K562 (cell line): ENCODE measurements at regions not wholly inside any gene's neighbourhood (a gene's known extent, or its start where the extent isn't known, plus 50 kb on each side); places are given as distances from the start of the nearest gene placed in this dataset.

Experiments
- ATAC-seq: fragments of 200-7000 bp; cut with Tn5 transposase; 3 replicates; pipeline ENCODE4 v1.9.1; 2020; ENCODE audit warnings: moderate library complexity
- BruUV-seq: library from RNA; stranded (reverse); fragments of 400-500 nt; replicated peaks from 2 replicates; lab custom pipeline; 2021; lab: Mats Ljungman, UMichigan
- CTCF ChIA-PET: fragments of 300-600 bp; formaldehyde crosslinking; extraction: SDS; loops from one replicate; lab custom pipeline; 2021; ENCODE audit warnings: low intra/inter-chr PET ratio; lab: Yijun Ruan, JAX
- POLR2A ChIA-PET: fragments of 300-600, 350-650 bp; sonication (Branson Sonifier 250); formaldehyde crosslinking; extraction: SDS; loops from one replicate; lab custom pipeline; 2021; ENCODE audit warnings: antibody characterized with exemption, inconsistent platforms; lab: Yijun Ruan, JAX
- DNase-seq, 4 experiments: peaks; one replicate each; pipeline versions ENCODE4 v3.0.0 to v3.0.0-alpha.2; 2011 to 2018; ENCODE audit warnings: low spot score in 3 of 4, mixed read lengths in 3 of 4; ENCODE audit errors: extremely low read depth in 1 of 4
- FAIRE-seq: peaks from 2 replicates; lab custom pipeline; 2011; peaks lifted over from hg19 to GRCh38; lab: Jason Lieb, UNC
- H2AFZ ChIP-seq: 2 replicates; pipeline ENCODE4 v1.6.0; 2011; ENCODE audit warnings: low read depth, low read length, control low read depth, inconsistent platforms
- H3K27ac ChIP-seq: fragments of 200-600 bp; 3 replicates; pipeline ENCODE4 v1.8.0; 2011; ENCODE audit warnings: low read depth, mild to moderate bottlenecking, control low read depth, inconsistent platforms, low read length, moderate library complexity, mixed read lengths; ENCODE audit errors: extremely low read depth
- H3K27me3 ChIP-seq, 2 experiments: fragments of 300-600 bp in 1 of 2; 2 replicates in 1 of 2; 3 replicates in 1 of 2; pipeline versions ENCODE4 v1.6.0 to v1.8.0; 2011; ENCODE audit warnings: inconsistent platforms in 2 of 2, low read length in 2 of 2, mild to moderate bottlenecking in 1 of 2, mixed read lengths in 1 of 2, moderate library complexity in 1 of 2; ENCODE audit not compliant: control insufficient read depth in 2 of 2, insufficient read depth in 2 of 2
- H3K36me3 ChIP-seq: fragments of 300-600 bp; 3 replicates; pipeline ENCODE4 v1.8.0; 2011; ENCODE audit warnings: mild to moderate bottlenecking, low read length, inconsistent platforms; ENCODE audit not compliant: control insufficient read depth, insufficient read depth
- H3K4me1 ChIP-seq, 2 experiments: fragments of 200-600 bp in 1 of 2; replicated peaks in 1 of 2; 2 replicates in 1 of 2; 3 replicates in 1 of 2; pipeline versions ENCODE4 v1.5.1 to v1.8.0; 2011; ENCODE audit warnings: inconsistent platforms in 2 of 2, low read length in 2 of 2, mild to moderate bottlenecking in 1 of 2, mixed read lengths in 1 of 2, moderate library complexity in 1 of 2; ENCODE audit not compliant: control insufficient read depth in 2 of 2, insufficient read depth in 2 of 2
- H3K4me2 ChIP-seq: 2 replicates; pipeline ENCODE4 v1.6.1; 2011; ENCODE audit warnings: low read length, control low read depth, inconsistent platforms, mixed read lengths; ENCODE audit not compliant: insufficient read depth
- H3K4me3 ChIP-seq: fragments of 200-600 bp; sonication (generic), shearing (Covaris generic); 2 replicates; pipeline ENCODE4 v1.5.1; 2016; ENCODE audit warnings: control low read depth, inconsistent platforms
- H3K79me2 ChIP-seq: fragments of 200-600 bp; 3 replicates; pipeline ENCODE4 v1.8.0; 2011; ENCODE audit warnings: low read length, inconsistent platforms; ENCODE audit not compliant: control insufficient read depth, insufficient read depth
- H3K9ac ChIP-seq, 2 experiments: 2 replicates each; pipeline versions ENCODE4 v1.6.0 to v1.6.1; 2011; ENCODE audit warnings: low read depth in 2 of 2, low read length in 2 of 2, control low read depth in 1 of 2, inconsistent platforms in 1 of 2, mild to moderate bottlenecking in 1 of 2, mixed read lengths in 1 of 2; ENCODE audit not compliant: insufficient read depth in 1 of 2
- H3K9me1 ChIP-seq: one replicate; pipeline ENCODE4 v1.6.0; 2011; ENCODE audit warnings: inconsistent platforms, mild to moderate bottlenecking, low read length, moderate library complexity; ENCODE audit not compliant: control insufficient read depth, insufficient read depth
- H3K9me3 ChIP-seq: replicated peaks from 2 replicates; pipeline ENCODE4 v1.5.1; 2011; ENCODE audit warnings: low read depth, low read length, inconsistent platforms; ENCODE audit not compliant: control insufficient read depth, insufficient read depth
- H4K20me1 ChIP-seq: replicated peaks from 2 replicates; pipeline ENCODE4 v1.6.1; 2011; ENCODE audit warnings: low read length, inconsistent platforms, mixed read lengths; ENCODE audit not compliant: control insufficient read depth, insufficient read depth
- COPS2 ChIP-seq: fragments of 450-650 bp; conservative IDR thresholded peaks from 2 replicates; pipeline ENCODE4 v1.6.1; 2016; ENCODE audit warnings: mild to moderate bottlenecking, moderate library complexity
- CREB1 ChIP-seq, 2 experiments: sonication (generic) in 1 of 2; formaldehyde crosslinking in 1 of 2; IDR thresholded peaks; 2 replicates each; pipeline versions ENCODE4 v1.6.1 to v1.8.0; 2012 to 2022; ENCODE audit warnings: inconsistent platforms in 1 of 2, mild to moderate bottlenecking in 1 of 2, missing genetic modification reagents in 1 of 2, moderate library complexity in 1 of 2
- CSDE1 ChIP-seq, 2 experiments: fragments of 450-650 bp; IDR thresholded peaks; 2 replicates each; pipeline ENCODE4 v1.6.1; 2016; ENCODE audit warnings: mild to moderate bottlenecking in 1 of 2
- ELF2 ChIP-seq: fragments of 250-450 bp; sonication (Bioruptor Pico); IDR thresholded peaks from 2 replicates; pipeline ENCODE4 v1.5.0; 2021; ENCODE audit warnings: mild to moderate bottlenecking
- EWSR1 ChIP-seq: fragments of 450-650 bp; IDR thresholded peaks from 2 replicates; pipeline ENCODE4 v1.6.1; 2018; ENCODE audit warnings: borderline replicate concordance, mild to moderate bottlenecking, low read depth, moderate library complexity; ENCODE audit not compliant: partially characterized antibody
- EZH2 ChIP-seq: IDR thresholded peaks from 2 replicates; pipeline ENCODE4 v1.6.1; 2012; ENCODE audit warnings: low read depth, mild to moderate bottlenecking, inconsistent platforms, low read length, borderline replicate concordance
- HMG20B ChIP-seq: fragments of 250-450 bp; sonication (Bioruptor Pico); IDR thresholded peaks from 2 replicates; pipeline ENCODE4 v1.5.0; 2021; ENCODE audit warnings: mild to moderate bottlenecking
- JUND ChIP-seq, 2 experiments: IDR thresholded peaks; 2 replicates in 1 of 2; 3 replicates in 1 of 2; pipeline ENCODE4 v1.6.1; 2011; ENCODE audit warnings: borderline replicate concordance in 2 of 2, low read depth in 2 of 2, low read length in 2 of 2, improper control_type of control experiment in 1 of 2, missing biosample characterization in 1 of 2, missing genetic modification characterization in 1 of 2, missing genetic modification reagents in 1 of 2
- KHSRP ChIP-seq: fragments of 450-650 bp; IDR thresholded peaks from 2 replicates; pipeline ENCODE4 v1.6.1; 2017
- MAFG ChIP-seq: fragments of 450-650 bp; conservative IDR thresholded peaks from 2 replicates; pipeline ENCODE4 v1.6.1; 2016; ENCODE audit warnings: missing genetic modification characterization, missing compliant biosample characterization
- SMARCE1 ChIP-seq: fragments of 450-650 bp; IDR thresholded peaks from 2 replicates; pipeline ENCODE4 v1.7.1; 2016; ENCODE audit warnings: mild to moderate bottlenecking
- SREBF2 ChIP-seq: sonication (generic); formaldehyde crosslinking; IDR thresholded peaks from 2 replicates; pipeline ENCODE4 v1.4.0; 2020; ENCODE audit warnings: mild to moderate bottlenecking, missing genetic modification reagents
- TAF15 ChIP-seq: fragments of 200-400 bp; formaldehyde crosslinking; IDR thresholded peaks from 2 replicates; pipeline ENCODE4 v1.6.1; 2017; ENCODE audit warnings: mild to moderate bottlenecking, low read depth, low read length, moderate library complexity
- UBTF ChIP-seq, 2 experiments: IDR thresholded peaks; 2 replicates each; pipeline ENCODE4 v1.6.1; 2012; ENCODE audit warnings: improper control_type of control experiment in 2 of 2, low read depth in 2 of 2, low read length in 2 of 2, borderline replicate concordance in 1 of 2
- ZFX ChIP-seq: sonication (generic); formaldehyde crosslinking; IDR thresholded peaks from 2 replicates; pipeline ENCODE4 v1.8.0; 2022; ENCODE audit warnings: mild to moderate bottlenecking, missing genetic modification reagents, moderate library complexity
- ZZZ3 ChIP-seq: fragments of 450-650 bp; IDR thresholded peaks from 2 replicates; pipeline ENCODE4 v1.6.1; 2016; ENCODE audit warnings: antibody characterized with exemption, mild to moderate bottlenecking, moderate library complexity
- WGBS: fragments of 100-300 bp; shearing (Covaris generic); methylation state at CpG from one replicate; pipeline ENCODE4 v1.1.6; 2016; ENCODE audit warnings: low coverage, mixed read lengths; ENCODE audit not compliant: insufficient coverage; ENCODE audit errors: missing lambda C conversion rate; 5-methylcytosine and 5-hydroxymethylcytosine counted together
- in situ Hi-C: fragments of 300-500 bp; cut with MboI; formaldehyde crosslinking; loops from 4 replicates; pipeline ENCODE4 v1.15.0; 2018; ENCODE audit warnings: inconsistent platforms, mixed read lengths
- intact Hi-C: fragments of 100-400 bp; cut with micrococcal nuclease; formaldehyde crosslinking; loops from 2 replicates; pipeline ENCODE4 v1.14.2; 2022
- TF ChIP-seq, protein P1 (sequence below): sonication (generic); formaldehyde crosslinking; IDR thresholded peaks from 2 replicates; pipeline ENCODE4 v1.8.1; 2023; ENCODE audit warnings: mild to moderate bottlenecking, missing genetic modification reagents
- TF ChIP-seq, protein P2 (sequence below): sonication (generic); formaldehyde crosslinking; IDR thresholded peaks from 2 replicates; pipeline ENCODE4 v1.8.0; 2022; ENCODE audit warnings: mild to moderate bottlenecking, missing genetic modification reagents

DNA sequence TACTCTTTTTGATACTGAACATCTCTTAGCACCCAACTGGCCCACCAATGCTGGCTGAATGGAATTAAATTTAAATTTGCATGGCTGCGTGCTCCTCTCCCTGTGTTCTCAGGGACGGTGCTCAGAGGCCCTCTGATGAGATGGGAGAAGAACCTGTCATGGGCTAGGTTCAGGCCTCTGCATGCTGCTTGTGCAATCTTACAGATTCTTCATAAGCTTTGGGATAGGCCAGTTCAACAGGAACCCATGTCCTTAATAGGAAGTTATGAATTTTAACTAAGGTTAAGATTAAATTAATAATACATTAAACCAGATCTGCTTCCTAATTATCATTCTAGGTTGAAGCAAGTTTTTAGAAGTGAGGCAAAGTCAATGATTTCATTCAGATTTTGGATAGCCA, 119.7 kb upstream of the LRIG3 start (continued):
- TF ChIP-seq, protein P1, sequence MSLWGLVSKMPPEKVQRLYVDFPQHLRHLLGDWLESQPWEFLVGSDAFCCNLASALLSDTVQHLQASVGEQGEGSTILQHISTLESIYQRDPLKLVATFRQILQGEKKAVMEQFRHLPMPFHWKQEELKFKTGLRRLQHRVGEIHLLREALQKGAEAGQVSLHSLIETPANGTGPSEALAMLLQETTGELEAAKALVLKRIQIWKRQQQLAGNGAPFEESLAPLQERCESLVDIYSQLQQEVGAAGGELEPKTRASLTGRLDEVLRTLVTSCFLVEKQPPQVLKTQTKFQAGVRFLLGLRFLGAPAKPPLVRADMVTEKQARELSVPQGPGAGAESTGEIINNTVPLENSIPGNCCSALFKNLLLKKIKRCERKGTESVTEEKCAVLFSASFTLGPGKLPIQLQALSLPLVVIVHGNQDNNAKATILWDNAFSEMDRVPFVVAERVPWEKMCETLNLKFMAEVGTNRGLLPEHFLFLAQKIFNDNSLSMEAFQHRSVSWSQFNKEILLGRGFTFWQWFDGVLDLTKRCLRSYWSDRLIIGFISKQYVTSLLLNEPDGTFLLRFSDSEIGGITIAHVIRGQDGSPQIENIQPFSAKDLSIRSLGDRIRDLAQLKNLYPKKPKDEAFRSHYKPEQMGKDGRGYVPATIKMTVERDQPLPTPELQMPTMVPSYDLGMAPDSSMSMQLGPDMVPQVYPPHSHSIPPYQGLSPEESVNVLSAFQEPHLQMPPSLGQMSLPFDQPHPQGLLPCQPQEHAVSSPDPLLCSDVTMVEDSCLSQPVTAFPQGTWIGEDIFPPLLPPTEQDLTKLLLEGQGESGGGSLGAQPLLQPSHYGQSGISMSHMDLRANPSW, result no peak
- TF ChIP-seq HMG20B, result no peak

GRCh38 chr12:59039005-59039404, 118.7 kb upstream of the LRIG3 start:
- BruUV-seq, result no TSS peak
- FAIRE-seq (no peak), DNase-seq (no peak), ATAC-seq (no peak)
- no peaks in the 10 kb centered on the region for H4K20me1 ChIP-seq
- H3K9ac ChIP-seq, result no peak overlapping the region
- 2% methylated on average over 2 of the region's 2 CpGs for WGBS
- no peaks in the 10 kb centered on the region for H3K36me3 ChIP-seq
- no peaks in the 10 kb centered on the region for H3K27me3 ChIP-seq
- no peaks in the 10 kb centered on the region for H3K9me3 ChIP-seq
- no peak overlapping the region for H3K4me3 ChIP-seq
- intact Hi-C loops (no loop called here), in situ Hi-C loops (no loop called here)
- no peaks in the 10 kb centered on the region for H3K79me2 ChIP-seq
- ChIA-PET POLR2A (no interaction called here), CTCF (no interaction called here)
- no peak overlapping the region for H3K4me2 ChIP-seq
- no peak overlapping the region for H3K27ac ChIP-seq
- no peaks in the 10 kb centered on the region for H3K4me1 ChIP-seq
- H3K9me1 ChIP-seq, result no peaks in the 10 kb centered on the region
- no peak overlapping the region for H2AFZ ChIP-seq
- TF ChIP-seq MAFG (tag), result no peak
- TF ChIP-seq EWSR1, result no peak
- TF ChIP-seq ELF2, result no peak
- no peak for TF ChIP-seq JUND (IDR thresholded peaks at IDR 0.05; ENCODE audit: borderline replicate concordance, low read depth, low read length)
- TF ChIP-seq JUND (tag; IDR thresholded peaks at IDR 0.05; ENCODE audit: borderline replicate concordance, low read depth, low read length), result no peak
- TF ChIP-seq TAF15, result no peak
- TF ChIP-seq, protein P2, sequence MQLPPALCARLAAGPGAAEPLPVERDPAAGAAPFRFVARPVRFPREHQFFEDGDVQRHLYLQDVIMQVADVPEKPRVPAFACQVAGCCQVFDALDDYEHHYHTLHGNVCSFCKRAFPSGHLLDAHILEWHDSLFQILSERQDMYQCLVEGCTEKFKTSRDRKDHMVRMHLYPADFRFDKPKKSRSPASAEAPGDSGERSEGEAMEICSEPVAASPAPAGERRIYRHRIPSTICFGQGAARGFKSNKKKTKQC, result no peak
- no peak for TF ChIP-seq COPS2
- TF ChIP-seq SMARCE1, result no peak
- no peak for TF ChIP-seq CREB1 (IDR thresholded peaks at IDR 0.05)
- TF ChIP-seq CREB1 (CRISPR knock-in tag; IDR thresholded peaks at IDR 0.05), result no peak
- no peak for TF ChIP-seq SREBF2 (CRISPR knock-in tag)
- TF ChIP-seq CSDE1 (IDR thresholded peaks at IDR 0.05), result no peak
- no peak for TF ChIP-seq KHSRP
- TF ChIP-seq ZZZ3, result no peak
- no peak for TF ChIP-seq ZFX (CRISPR knock-in tag)
- no peak for TF ChIP-seq EZH2
- no peak for TF ChIP-seq UBTF (IDR thresholded peaks at IDR 0.05; ENCODE audit: borderline replicate concordance in 1 of 2, low read depth in 2 of 2, low read length in 2 of 2)
